ENCODE measurements at regions not wholly inside any gene's neighbourhood (a gene's known extent, or its start where the extent isn't known, plus 50 kb on each side); places are given as distances from the start of the nearest gene placed in this dataset.

DNA sequence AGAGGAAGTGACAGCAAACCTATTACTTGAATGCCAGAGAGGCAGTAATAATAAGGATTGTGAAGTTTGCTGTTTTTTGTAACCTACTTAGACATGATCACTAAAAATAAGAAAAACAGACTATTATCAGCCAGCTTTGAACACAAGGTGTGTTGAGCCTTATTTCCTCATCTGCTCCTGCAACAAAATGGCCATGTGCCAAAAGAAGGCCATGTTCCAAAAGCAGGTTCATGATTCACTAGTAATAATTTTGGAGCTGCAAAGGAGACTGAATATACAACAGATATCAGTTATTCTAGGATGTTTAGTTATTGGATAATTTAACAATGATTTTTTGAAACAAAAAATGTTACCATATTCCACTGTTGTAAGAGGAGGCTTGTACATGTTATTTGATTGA is 578.7 kb downstream of the SQOR start:
- Mint-ChIP-seq H3K4me3 (no peak overlapping the region), H3K4me1 (peaks cover 3% of the 10 kb centered on the region)

GRCh38 chr15:46222826-46223225 is 588.0 kb downstream of the SQOR start:
- H3K4me1 Mint-ChIP-seq, result no peaks in the 10 kb centered on the region
- no peak for DNase-seq
- Histone ChIP-seq H3K9ac (ENCODE audit: extremely low read depth, low read length, poor library complexity, severe bottlenecking) (no peak overlapping the region), H3K27me3 (ENCODE audit: control insufficient read depth, insufficient read depth, low read length, poor library complexity, severe bottlenecking) (peaks cover 18% of the 10 kb centered on the region), H3K4me1 (ENCODE audit: control insufficient read depth, insufficient read depth, low read length) (no peaks in the 10 kb centered on the region), H3K36me3 (ENCODE audit: control insufficient read depth, insufficient read depth, low read length) (no peaks in the 10 kb centered on the region), H3K9me3 (ENCODE audit: control insufficient read depth, low read length) (no peaks in the 10 kb centered on the region), H3K27ac (ENCODE audit: low read depth, low read length) (no peak overlapping the region), H3K4me3 (ENCODE audit: low read length) (no peak overlapping the region)
- no peak overlapping the region for H3K27ac Mint-ChIP-seq
- H3K36me3 Mint-ChIP-seq (ENCODE audit: low read depth), result no peaks in the 10 kb centered on the region
- peaks cover 8% of the 10 kb centered on the region for H3K27me3 Mint-ChIP-seq (ENCODE audit: insufficient read depth)
- WGBS, 2 experiments (ENCODE audit: insufficient coverage in 1 of 2, insufficient read length in 1 of 2), result 97 to 100% methylated on average over 2 of the region's 2 CpGs
- no peak overlapping the region for H3K4me3 Mint-ChIP-seq
- TF ChIP-seq, protein P1, sequence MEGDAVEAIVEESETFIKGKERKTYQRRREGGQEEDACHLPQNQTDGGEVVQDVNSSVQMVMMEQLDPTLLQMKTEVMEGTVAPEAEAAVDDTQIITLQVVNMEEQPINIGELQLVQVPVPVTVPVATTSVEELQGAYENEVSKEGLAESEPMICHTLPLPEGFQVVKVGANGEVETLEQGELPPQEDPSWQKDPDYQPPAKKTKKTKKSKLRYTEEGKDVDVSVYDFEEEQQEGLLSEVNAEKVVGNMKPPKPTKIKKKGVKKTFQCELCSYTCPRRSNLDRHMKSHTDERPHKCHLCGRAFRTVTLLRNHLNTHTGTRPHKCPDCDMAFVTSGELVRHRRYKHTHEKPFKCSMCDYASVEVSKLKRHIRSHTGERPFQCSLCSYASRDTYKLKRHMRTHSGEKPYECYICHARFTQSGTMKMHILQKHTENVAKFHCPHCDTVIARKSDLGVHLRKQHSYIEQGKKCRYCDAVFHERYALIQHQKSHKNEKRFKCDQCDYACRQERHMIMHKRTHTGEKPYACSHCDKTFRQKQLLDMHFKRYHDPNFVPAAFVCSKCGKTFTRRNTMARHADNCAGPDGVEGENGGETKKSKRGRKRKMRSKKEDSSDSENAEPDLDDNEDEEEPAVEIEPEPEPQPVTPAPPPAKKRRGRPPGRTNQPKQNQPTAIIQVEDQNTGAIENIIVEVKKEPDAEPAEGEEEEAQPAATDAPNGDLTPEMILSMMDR (conservative IDR thresholded peaks at IDR 0.05), result no peak
- H3K9me3 Mint-ChIP-seq, result no peaks in the 10 kb centered on the region

More for the DNA sequence above, 578.7 kb downstream of the SQOR start:
- Mint-ChIP-seq H3K27me3 (ENCODE audit: insufficient read depth) (no peaks in the 10 kb centered on the region), H3K36me3 (ENCODE audit: low read depth) (peaks cover 2% of the 10 kb centered on the region), H3K9me3 (peaks cover 13% of the 10 kb centered on the region), H3K27ac (no peak overlapping the region)
- no peak overlapping the region for H3K4me3 ChIP-seq (ENCODE audit: low read length)
- H3K9ac ChIP-seq (ENCODE audit: extremely low read depth, low read length, poor library complexity, severe bottlenecking), result no peak overlapping the region
- H3K4me1 ChIP-seq (ENCODE audit: control insufficient read depth, insufficient read depth, low read length), result no peaks in the 10 kb centered on the region
- TF ChIP-seq, protein P1 (conservative IDR thresholded peaks at IDR 0.05), result no peak
- H3K9me3 ChIP-seq (ENCODE audit: control insufficient read depth, low read length), result peaks cover 6% of the 10 kb centered on the region
- no peaks in the 10 kb centered on the region for H3K36me3 ChIP-seq (ENCODE audit: control insufficient read depth, insufficient read depth, low read length)
- H3K27me3 ChIP-seq (ENCODE audit: control insufficient read depth, insufficient read depth, low read length, poor library complexity, severe bottlenecking), result no peaks in the 10 kb centered on the region
- H3K27ac ChIP-seq (ENCODE audit: low read depth, low read length), result no peak overlapping the region
- DNase-seq, result no peak

GRCh38 chr15:46229263-46229662 is 594.4 kb downstream of the SQOR start:
- Mint-ChIP-seq H3K27me3 (ENCODE audit: insufficient read depth) (peaks cover 4% of the 10 kb centered on the region), H3K36me3 (ENCODE audit: low read depth) (no peaks in the 10 kb centered on the region), H3K4me1 (peaks cover 9% of the 10 kb centered on the region), H3K4me3 (no peak overlapping the region), H3K27ac (peak overlapping the region; percentile 17), H3K9me3 (no peaks in the 10 kb centered on the region)
- Histone ChIP-seq H3K4me3 (ENCODE audit: low read length) (no peak overlapping the region), H3K36me3 (ENCODE audit: control insufficient read depth, insufficient read depth, low read length) (no peaks in the 10 kb centered on the region), H3K9ac (ENCODE audit: extremely low read depth, low read length, poor library complexity, severe bottlenecking) (no peak overlapping the region), H3K27ac (ENCODE audit: low read depth, low read length) (no peak overlapping the region), H3K9me3 (ENCODE audit: control insufficient read depth, low read length) (no peaks in the 10 kb centered on the region), H3K27me3 (ENCODE audit: control insufficient read depth, insufficient read depth, low read length, poor library complexity, severe bottlenecking) (peaks cover 8% of the 10 kb centered on the region), H3K4me1 (ENCODE audit: control insufficient read depth, insufficient read depth, low read length) (no peaks in the 10 kb centered on the region)
- TF ChIP-seq, protein P1 (conservative IDR thresholded peaks at IDR 0.05), result no peak
- 28 to 67% methylated on average over 1 of the region's 1 CpG for WGBS, 2 experiments (ENCODE audit: insufficient coverage in 1 of 2, insufficient read length in 1 of 2)
- DNase-seq, result no peak
